GM12892 (cell line): ENCODE measurements at regions not wholly inside any gene's neighbourhood (a gene's known extent, or its start where the extent isn't known, plus 50 kb on each side); places are given as distances from the start of the nearest gene placed in this dataset.

ENCODE experiments used
- POLR2A ChIP-seq: IDR thresholded peaks from 2 replicates; pipeline ENCODE4 v1.6.1; 2011; ENCODE audit warnings: low read depth, low read length, control low read depth
- POLR2AphosphoS5 ChIP-seq: IDR thresholded peaks from 2 replicates; pipeline ENCODE4 v1.6.1; 2011; ENCODE audit warnings: low read depth, low read length, control low read depth
- TAF1 ChIP-seq: IDR thresholded peaks from 2 replicates; pipeline ENCODE4 v1.6.1; 2011; ENCODE audit warnings: low read depth, mild to moderate bottlenecking, control low read depth, low read length, borderline replicate concordance

- no peak for TF ChIP-seq POLR2AphosphoS5
- TF ChIP-seq POLR2A = no peak
- TF ChIP-seq TAF1 = no peak
Measured at GRCh38 chr21:36569511-36569910, 89.6 kb upstream of the CLDN14 start.
